ACHN (cell line): ENCODE measurements at regions not wholly inside any gene's neighbourhood (a gene's known extent, or its start where the extent isn't known, plus 50 kb on each side); places are given as distances from the start of the nearest gene placed in this dataset.
A peak's percentile ranks its signal among the peaks of the same experiment; 100 is the strongest.
"Not testable (repeated sequence)": the region's sequence is repeated elsewhere in the genome, so short reads cannot be mapped to it uniquely, and the experiment has no call there.

Source experiments
- DNase-seq: peaks from one replicate; pipeline ENCODE4 v3.0.0-alpha.2; 2015
- in situ Hi-C: cut with HindIII; loops from 2 replicates; pipeline ENCODE4 v1.10.0; 2017; ENCODE audit warnings: low sequenced_read_pairs, low pct_ligation_motif_present, low pct_unique_long_range_greater_than_20kb

- in situ Hi-C loops: no loop called here
- DNase-seq: no peak
Observed at GRCh38 chr14:98908050-98908449, 363.9 kb downstream of the BCL11B start.

GRCh38 chr14:98909251-98909944 lies 362.6 kb downstream of the BCL11B start:
- DNase-seq: peak; percentile 13
- in situ Hi-C loops: no loop called here

- in situ Hi-C loops: no loop called here
- no peak for DNase-seq
Observed at GRCh38 chr14:98910061-98910460, 361.9 kb downstream of the BCL11B start.

- DNase-seq: no peak
- in situ Hi-C loops: no loop called here
Observed at GRCh38 chr14:98912655-98913054, 359.3 kb downstream of the BCL11B start.

- DNase-seq: no peak
- in situ Hi-C loops: no loop called here
Observed at GRCh38 chr14:98913967-98914650, 357.9 kb downstream of the BCL11B start.

GRCh38 chr14:98914942-98915341 lies 357.1 kb downstream of the BCL11B start:
- in situ Hi-C loops: no loop called here

GRCh38 chr14:98915625-98916024 lies 356.4 kb downstream of the BCL11B start:
- in situ Hi-C loops: no loop called here
- no peak for DNase-seq

More at GRCh38 chr14:98914942-98915341, 357.1 kb downstream of the BCL11B start:
- DNase-seq: no peak

- in situ Hi-C loops: no loop called here
- DNase-seq: no peak
Observed at GRCh38 chr14:98916036-98916435, 356.0 kb downstream of the BCL11B start.

GRCh38 chr14:98916476-98916875 lies 355.5 kb downstream of the BCL11B start:
- in situ Hi-C loops: no loop called here

GRCh38 chr14:98919434-98919833 lies 352.6 kb downstream of the BCL11B start:
- no peak for DNase-seq

More at GRCh38 chr14:98916476-98916875, 355.5 kb downstream of the BCL11B start:
- no peak for DNase-seq

GRCh38 chr14:98921306-98921705 lies 350.7 kb downstream of the BCL11B start:
- in situ Hi-C loops, DNase-seq: not testable (repeated sequence)

More at GRCh38 chr14:98919434-98919833, 352.6 kb downstream of the BCL11B start:
- in situ Hi-C loops: no loop called here

GRCh38 chr14:98923596-98923995 lies 348.4 kb downstream of the BCL11B start:
- in situ Hi-C loops: no loop called here
- DNase-seq: no peak

GRCh38 chr14:98924046-98924445 lies 348.0 kb downstream of the BCL11B start:
- no peak for DNase-seq
- in situ Hi-C loops: no loop called here

GRCh38 chr14:98925354-98926040 lies 346.5 kb downstream of the BCL11B start:
- in situ Hi-C loops: no loop called here
- no peak for DNase-seq

- in situ Hi-C loops: no loop called here
- DNase-seq: no peak
Observed at GRCh38 chr14:98926146-98926545, 345.9 kb downstream of the BCL11B start.

- in situ Hi-C loops: no loop called here
- no peak for DNase-seq
Observed at GRCh38 chr14:98926801-98927200, 345.2 kb downstream of the BCL11B start.

GRCh38 chr14:98927986-98928385 lies 344.0 kb downstream of the BCL11B start:
- in situ Hi-C loops: no loop called here
- no peak for DNase-seq

- in situ Hi-C loops: no loop called here
- DNase-seq: no peak
Observed at GRCh38 chr14:98928418-98928817, 343.6 kb downstream of the BCL11B start.

- DNase-seq: no peak
- in situ Hi-C loops: no loop called here
Observed at GRCh38 chr14:98931126-98931525, 340.9 kb downstream of the BCL11B start.
